Choroid plexus epithelial cell (primary cell): ENCODE measurements at regions not wholly inside any gene's neighbourhood (a gene's known extent, or its start where the extent isn't known, plus 50 kb on each side); places are given as distances from the start of the nearest gene placed in this dataset.

Experiments used
- DNase-seq: peaks from one replicate; pipeline ENCODE4 v3.0.0-alpha.2; 2010; ENCODE audit warnings: low read depth
- H3K4me3 ChIP-seq: 2 replicates; pipeline ENCODE4 v1.5.1; 2011; ENCODE audit warnings: low read depth, mild to moderate bottlenecking, control low read depth, low read length, moderate library complexity
- TF ChIP-seq, protein P1 (sequence below): conservative IDR thresholded peaks from 2 replicates; pipeline ENCODE4 v1.5.1; 2011; ENCODE audit warnings: low read depth, mild to moderate bottlenecking, control low read depth, inconsistent platforms, low read length, moderate library complexity

- TF ChIP-seq, protein P1, sequence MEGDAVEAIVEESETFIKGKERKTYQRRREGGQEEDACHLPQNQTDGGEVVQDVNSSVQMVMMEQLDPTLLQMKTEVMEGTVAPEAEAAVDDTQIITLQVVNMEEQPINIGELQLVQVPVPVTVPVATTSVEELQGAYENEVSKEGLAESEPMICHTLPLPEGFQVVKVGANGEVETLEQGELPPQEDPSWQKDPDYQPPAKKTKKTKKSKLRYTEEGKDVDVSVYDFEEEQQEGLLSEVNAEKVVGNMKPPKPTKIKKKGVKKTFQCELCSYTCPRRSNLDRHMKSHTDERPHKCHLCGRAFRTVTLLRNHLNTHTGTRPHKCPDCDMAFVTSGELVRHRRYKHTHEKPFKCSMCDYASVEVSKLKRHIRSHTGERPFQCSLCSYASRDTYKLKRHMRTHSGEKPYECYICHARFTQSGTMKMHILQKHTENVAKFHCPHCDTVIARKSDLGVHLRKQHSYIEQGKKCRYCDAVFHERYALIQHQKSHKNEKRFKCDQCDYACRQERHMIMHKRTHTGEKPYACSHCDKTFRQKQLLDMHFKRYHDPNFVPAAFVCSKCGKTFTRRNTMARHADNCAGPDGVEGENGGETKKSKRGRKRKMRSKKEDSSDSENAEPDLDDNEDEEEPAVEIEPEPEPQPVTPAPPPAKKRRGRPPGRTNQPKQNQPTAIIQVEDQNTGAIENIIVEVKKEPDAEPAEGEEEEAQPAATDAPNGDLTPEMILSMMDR, result no peak
- no peak overlapping the region for H3K4me3 ChIP-seq
- no peak for DNase-seq
Measured at GRCh38 chr5:72656756-72657513, 149.7 kb upstream of the ZNF366 start.

GRCh38 chr5:72656331-72656730, 149.1 kb upstream of the ZNF366 start:
- no peak overlapping the region for H3K4me3 ChIP-seq
- no peak for DNase-seq
- TF ChIP-seq, protein P1, result no peak

DNA sequence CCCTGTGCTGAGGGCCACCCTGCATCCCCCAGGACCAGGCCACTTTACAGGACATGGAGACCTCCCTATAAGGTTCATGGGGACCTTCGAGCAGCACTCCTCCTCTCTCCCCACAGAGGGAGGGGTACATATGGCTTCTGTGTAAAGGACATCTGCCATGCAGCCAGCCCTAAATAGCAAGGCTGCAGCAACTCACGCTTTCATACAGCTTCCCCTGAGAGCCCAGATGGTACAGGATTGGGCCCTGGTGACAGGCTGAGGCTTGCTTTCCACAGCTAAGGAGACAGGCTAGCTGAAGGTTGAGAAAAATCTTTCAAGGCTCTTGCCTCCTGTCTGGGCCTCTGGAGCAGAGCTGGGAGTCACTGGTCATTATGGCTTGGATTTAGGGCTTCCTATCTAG, 147.0 kb upstream of the ZNF366 start:
- TF ChIP-seq, protein P1, result no peak
- no peak overlapping the region for H3K4me3 ChIP-seq

GRCh38 chr5:72653586-72653985, 146.4 kb upstream of the ZNF366 start:
- H3K4me3 ChIP-seq, result no peak overlapping the region
- no peak for DNase-seq
- TF ChIP-seq, protein P1, result no peak

More for the DNA sequence above, 147.0 kb upstream of the ZNF366 start:
- no peak for DNase-seq

DNA sequence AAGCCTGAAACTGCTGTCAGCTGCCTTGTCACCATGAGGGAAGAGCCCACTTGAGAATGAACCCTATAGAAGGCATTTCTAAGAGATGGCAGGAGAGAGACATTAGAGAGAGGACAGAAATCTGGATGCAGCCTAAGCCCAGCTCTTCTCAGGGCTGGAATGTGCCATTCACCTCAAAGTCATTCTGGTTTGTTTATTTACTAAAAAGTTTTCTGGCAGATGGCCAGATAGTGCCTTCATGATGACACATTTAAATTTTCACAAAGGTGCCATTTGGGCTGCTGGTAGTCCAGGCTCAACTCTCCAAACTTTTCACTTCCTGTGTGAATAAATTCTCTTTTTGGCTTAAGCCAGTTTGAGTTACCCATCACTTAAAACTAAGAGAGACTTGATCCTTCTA, 144.6 kb upstream of the ZNF366 start:
- peak; percentile 14 for DNase-seq
- H3K4me3 ChIP-seq, result no peak overlapping the region
- TF ChIP-seq, protein P1, result no peak

DNA sequence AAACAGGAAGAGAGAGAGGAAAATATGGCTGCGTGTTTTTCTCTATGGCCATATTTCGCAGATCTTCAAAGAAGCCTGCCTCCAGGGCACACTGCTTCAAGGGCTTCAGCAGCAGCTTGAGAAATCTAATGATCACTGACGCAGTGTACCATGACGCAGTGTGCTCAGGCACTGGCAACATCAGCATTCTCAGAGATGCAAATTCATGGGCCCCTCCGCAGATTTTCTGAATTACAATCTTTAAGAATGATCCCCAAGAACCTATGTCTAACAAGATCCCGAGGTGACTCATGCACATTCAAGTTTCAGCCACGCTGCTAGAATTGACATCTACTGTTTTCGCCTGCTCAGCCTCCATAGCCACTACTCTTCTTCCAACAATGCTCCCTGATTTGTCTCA, 143.9 kb upstream of the ZNF366 start:
- no peak overlapping the region for H3K4me3 ChIP-seq
- TF ChIP-seq, protein P1, result no peak
- DNase-seq, result no peak

- TF ChIP-seq, protein P1, result no peak
- DNase-seq, result peak; percentile 44
- H3K4me3 ChIP-seq, result no peak overlapping the region
Measured at GRCh38 chr5:72649449-72649848, 142.2 kb upstream of the ZNF366 start.
